Sigmoid colon (tissue), 6 donors: ENCODE measurements at regions not wholly inside any gene's neighbourhood (a gene's known extent, or its start where the extent isn't known, plus 50 kb on each side); places are given as distances from the start of the nearest gene placed in this dataset.

Experiments
- DNase-seq: peaks from one replicate; pipeline ENCODE4 v3.0.0-alpha.2; 2019
- H3K27ac ChIP-seq, 4 donors: fragments of 200-600 bp; sonication (generic); one replicate each; pipeline ENCODE4 v1.5.1; 2016 to 2019; ENCODE audit warnings: mild to moderate bottlenecking in 1 of 4
- H3K27me3 ChIP-seq, 3 donors: fragments of 200-600 bp; sonication (generic); one replicate each; pipeline ENCODE4 v1.5.1; 2019; ENCODE audit warnings: mild to moderate bottlenecking in 1 of 3
- H3K36me3 ChIP-seq, 4 donors: fragments of 200-600 bp; sonication (generic); one replicate each; pipeline ENCODE4 v1.5.1; 2016 to 2019
- H3K4me1 ChIP-seq, 4 donors: fragments of 200-600 bp; sonication (generic); one replicate each; pipeline ENCODE4 v1.5.1; 2017 to 2019
- H3K4me3 ChIP-seq, 4 donors: fragments of 200-600 bp; sonication (generic); one replicate each; pipeline ENCODE4 v1.5.1; 2017 to 2019; ENCODE audit warnings: mild to moderate bottlenecking in 2 of 4, moderate library complexity in 1 of 4
- H3K9me3 ChIP-seq, 4 donors: fragments of 200-600 bp in 3 of 4; sonication (generic) in 3 of 4; one replicate each; pipeline versions ENCODE4 v1.5.1 to v1.6.1; 2013 to 2019
- EP300 ChIP-seq, 4 donors: sonication (generic); formaldehyde crosslinking; IDR thresholded peaks; one replicate each; pipeline ENCODE4 v1.6.1; 2017; ENCODE audit warnings: antibody characterized with exemption in 4 of 4
- POLR2A ChIP-seq, 2 donors: fragments of 450-650 bp; IDR thresholded peaks; one replicate each; pipeline ENCODE4 v1.6.1; 2016; ENCODE audit warnings: antibody characterized with exemption in 2 of 2, mild to moderate bottlenecking in 2 of 2, moderate library complexity in 2 of 2
- POLR2AphosphoS5 ChIP-seq, 4 donors: sonication (generic); formaldehyde crosslinking; IDR thresholded peaks; one replicate each; pipeline ENCODE4 v1.6.1; 2017; ENCODE audit warnings: antibody characterized with exemption in 4 of 4
- WGBS, 2 donors: extraction: QIAGEN DNeasy Blood & Tissue Kit; methylation state at CpG; one replicate each; pipeline ENCODE4 v1.1.7; 2013; 5-methylcytosine and 5-hydroxymethylcytosine counted together
- intact Hi-C: fragments of 100-400 bp; cut with DNase I; formaldehyde crosslinking; loops from one replicate; pipeline ENCODE4 v1.15.1; 2023
- TF ChIP-seq, protein P1 (sequence below), 4 experiments: fragments of 450-650 bp in 3 of 4; fragments of 200-600 bp in 1 of 4; IDR thresholded peaks; one replicate each; pipeline ENCODE4 v1.5.1; 2016 to 2019; ENCODE audit warnings: antibody characterized with exemption in 4 of 4, mild to moderate bottlenecking in 3 of 4, moderate library complexity in 2 of 4
- donor health status: healthy with polysubstance abuse.
- donor health status: healthy.

GRCh38 chr21:16473988-16474387 lies 744.2 kb downstream of the USP25 start:
- TF ChIP-seq EP300 (IDR thresholded peaks at IDR 0.05) (no peak), POLR2A (IDR thresholded peaks at IDR 0.05) (no peak), POLR2AphosphoS5 (IDR thresholded peaks at IDR 0.05) (no peak)
- TF ChIP-seq, protein P1, sequence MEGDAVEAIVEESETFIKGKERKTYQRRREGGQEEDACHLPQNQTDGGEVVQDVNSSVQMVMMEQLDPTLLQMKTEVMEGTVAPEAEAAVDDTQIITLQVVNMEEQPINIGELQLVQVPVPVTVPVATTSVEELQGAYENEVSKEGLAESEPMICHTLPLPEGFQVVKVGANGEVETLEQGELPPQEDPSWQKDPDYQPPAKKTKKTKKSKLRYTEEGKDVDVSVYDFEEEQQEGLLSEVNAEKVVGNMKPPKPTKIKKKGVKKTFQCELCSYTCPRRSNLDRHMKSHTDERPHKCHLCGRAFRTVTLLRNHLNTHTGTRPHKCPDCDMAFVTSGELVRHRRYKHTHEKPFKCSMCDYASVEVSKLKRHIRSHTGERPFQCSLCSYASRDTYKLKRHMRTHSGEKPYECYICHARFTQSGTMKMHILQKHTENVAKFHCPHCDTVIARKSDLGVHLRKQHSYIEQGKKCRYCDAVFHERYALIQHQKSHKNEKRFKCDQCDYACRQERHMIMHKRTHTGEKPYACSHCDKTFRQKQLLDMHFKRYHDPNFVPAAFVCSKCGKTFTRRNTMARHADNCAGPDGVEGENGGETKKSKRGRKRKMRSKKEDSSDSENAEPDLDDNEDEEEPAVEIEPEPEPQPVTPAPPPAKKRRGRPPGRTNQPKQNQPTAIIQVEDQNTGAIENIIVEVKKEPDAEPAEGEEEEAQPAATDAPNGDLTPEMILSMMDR (IDR thresholded peaks at IDR 0.05), result no peak
- no peaks in the 10 kb centered on the region for H3K27me3 ChIP-seq
- intact Hi-C loops, result no loop called here
- DNase-seq, result no peak
- H3K4me1 ChIP-seq, result peaks cover 0 to 12% (median 8%) of the 10 kb centered on the region in 4 donors
- 75 to 76% methylated on average over 2 of the region's 2 CpGs for WGBS, 2 donors
- no peaks in the 10 kb centered on the region for H3K36me3 ChIP-seq
- H3K4me3 ChIP-seq, result no peak overlapping the region
- no peaks in the 10 kb centered on the region for H3K9me3 ChIP-seq
- peak overlapping the region in 2 of 4 donors; percentile 9 to 40 for H3K27ac ChIP-seq

DNA sequence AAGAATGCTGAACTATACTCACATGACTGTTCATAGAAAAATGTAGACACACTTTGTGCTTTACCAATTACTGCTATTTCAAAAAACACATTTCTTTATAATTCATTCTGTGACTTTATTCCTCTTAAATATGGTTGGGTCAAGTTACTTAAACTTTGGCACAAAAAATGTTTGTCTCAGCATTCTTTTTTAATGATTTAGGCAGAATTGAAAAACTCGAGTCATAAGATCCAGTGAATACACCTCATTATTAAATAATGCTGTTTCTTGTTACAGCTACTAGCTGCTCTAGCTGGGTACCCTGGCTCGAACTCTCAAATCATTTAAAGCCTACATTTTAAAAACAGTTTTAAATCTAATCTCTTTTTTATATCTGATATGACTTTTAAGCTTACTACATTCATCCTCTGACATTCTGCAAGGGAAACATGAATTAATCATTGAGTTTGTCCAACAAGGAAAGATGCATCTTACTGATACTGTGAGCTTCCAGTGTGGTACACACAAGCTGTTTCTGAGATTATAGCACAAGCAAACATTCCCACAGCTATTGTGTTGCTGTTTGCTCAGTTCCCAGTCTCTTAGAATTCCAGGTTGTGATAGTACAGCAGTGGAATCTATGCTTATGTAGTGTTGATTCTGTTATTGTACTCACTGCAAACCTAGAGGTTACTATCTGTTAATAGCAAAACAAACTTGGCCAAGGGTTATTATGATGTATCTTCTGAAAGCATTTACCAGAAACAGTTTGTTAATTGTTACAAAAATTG lies 746.5 kb downstream of the USP25 start:
- no peaks in the 10 kb centered on the region for H3K36me3 ChIP-seq

GRCh38 chr21:16488042-16488441 lies 758.3 kb downstream of the USP25 start:
- TF ChIP-seq, protein P1 (IDR thresholded peaks at IDR 0.05), result no peak
- TF ChIP-seq POLR2A (IDR thresholded peaks at IDR 0.05) (no peak), EP300 (IDR thresholded peaks at IDR 0.05) (no peak), POLR2AphosphoS5 (IDR thresholded peaks at IDR 0.05) (no peak)
- H3K9me3 ChIP-seq, result peaks cover 0 to 4% (median 0%) of the 10 kb centered on the region in 4 donors
- 52 to 81% methylated on average over 2 of the region's 2 CpGs for WGBS, 2 donors
- H3K36me3 ChIP-seq, result no peaks in the 10 kb centered on the region
- no peaks in the 10 kb centered on the region for H3K4me1 ChIP-seq
- H3K27ac ChIP-seq, result no peak overlapping the region
- intact Hi-C loops, result no loop called here
- no peak for DNase-seq
- no peaks in the 10 kb centered on the region for H3K27me3 ChIP-seq
- H3K4me3 ChIP-seq, result no peak overlapping the region

More for the DNA sequence above, 746.5 kb downstream of the USP25 start:
- 67 to 69% methylated on average over 2 of the region's 2 CpGs for WGBS, 2 donors
- TF ChIP-seq POLR2A (IDR thresholded peaks at IDR 0.05), result no peak
- no peak for TF ChIP-seq POLR2AphosphoS5 (IDR thresholded peaks at IDR 0.05)
- no peak for TF ChIP-seq EP300 (IDR thresholded peaks at IDR 0.05)
- TF ChIP-seq, protein P1 (IDR thresholded peaks at IDR 0.05), result no peak
- H3K9me3 ChIP-seq, result no peaks in the 10 kb centered on the region
- no peaks in the 10 kb centered on the region for H3K27me3 ChIP-seq
- H3K27ac ChIP-seq, result no peak overlapping the region
- intact Hi-C loops, result no loop called here
- no peak for DNase-seq
- peaks cover 0 to 11% (median 7%) of the 10 kb centered on the region in 4 donors for H3K4me1 ChIP-seq
- H3K4me3 ChIP-seq, result no peak overlapping the region

- 88 to 91% methylated on average over 5 of the region's 5 CpGs for WGBS, 2 donors
- Histone ChIP-seq H3K27me3 (no peaks in the 10 kb centered on the region), H3K36me3 (no peaks in the 10 kb centered on the region), H3K27ac (no peak overlapping the region), H3K4me1 (no peaks in the 10 kb centered on the region), H3K9me3 (no peaks in the 10 kb centered on the region), H3K4me3 (no peak overlapping the region)
- intact Hi-C loops, result no loop called here
- no peak for DNase-seq
- TF ChIP-seq, protein P1 (IDR thresholded peaks at IDR 0.05), result no peak
- TF ChIP-seq EP300 (IDR thresholded peaks at IDR 0.05) (no peak), POLR2A (IDR thresholded peaks at IDR 0.05) (no peak), POLR2AphosphoS5 (IDR thresholded peaks at IDR 0.05) (no peak)
These were observed 762.6 kb downstream of the USP25 start for GRCh38 chr21:16492356-16492755.
